GM20431 (cell line): ENCODE measurements at regions not wholly inside any gene's neighbourhood (a gene's known extent, or its start where the extent isn't known, plus 50 kb on each side); places are given as distances from the start of the nearest gene placed in this dataset.
"Not testable (repeated sequence)": the region's sequence is repeated elsewhere in the genome, so short reads cannot be mapped to it uniquely, and the experiment has no call there.

Source experiments
- in situ Hi-C: fragments of 300-500 bp; cut with MseI, MboI; formaldehyde crosslinking; loops from one replicate; pipeline ENCODE4 v1.15.0; 2020; ENCODE audit warnings: low sequenced_read_pairs; ENCODE audit not compliant: unreplicated experiment

GRCh38 chr18:51563396-51563795, 365.9 kb upstream of the MEX3C start:
- in situ Hi-C loops: no loop called here

- in situ Hi-C loops: no loop called here
Measured at GRCh38 chr18:51568151-51568550, 370.7 kb upstream of the MEX3C start.

GRCh38 chr18:51569153-51569552, 371.7 kb upstream of the MEX3C start:
- in situ Hi-C loops: no loop called here

DNA sequence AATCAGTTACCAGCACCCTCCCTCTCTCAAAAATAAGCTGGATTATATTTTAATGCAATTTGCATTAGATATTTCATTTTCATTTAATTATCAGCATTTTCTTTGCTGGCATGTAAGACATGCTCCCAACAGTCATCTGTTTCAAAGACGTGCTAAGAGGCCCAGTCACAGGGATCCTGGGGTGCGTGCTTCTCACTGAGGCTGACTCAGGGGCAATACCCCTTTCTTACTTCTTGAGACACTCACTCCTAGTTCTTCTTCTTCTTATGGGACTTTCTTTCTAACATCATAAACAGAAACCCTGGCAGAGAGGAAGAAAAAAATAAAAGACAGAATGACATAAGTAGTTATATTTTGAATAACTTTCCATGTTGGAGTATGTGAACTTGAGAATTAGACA, 372.1 kb upstream of the MEX3C start:
- in situ Hi-C loops: no loop called here

- in situ Hi-C loops: not testable (repeated sequence)
Measured at GRCh38 chr18:51570071-51570470, 372.6 kb upstream of the MEX3C start.

DNA sequence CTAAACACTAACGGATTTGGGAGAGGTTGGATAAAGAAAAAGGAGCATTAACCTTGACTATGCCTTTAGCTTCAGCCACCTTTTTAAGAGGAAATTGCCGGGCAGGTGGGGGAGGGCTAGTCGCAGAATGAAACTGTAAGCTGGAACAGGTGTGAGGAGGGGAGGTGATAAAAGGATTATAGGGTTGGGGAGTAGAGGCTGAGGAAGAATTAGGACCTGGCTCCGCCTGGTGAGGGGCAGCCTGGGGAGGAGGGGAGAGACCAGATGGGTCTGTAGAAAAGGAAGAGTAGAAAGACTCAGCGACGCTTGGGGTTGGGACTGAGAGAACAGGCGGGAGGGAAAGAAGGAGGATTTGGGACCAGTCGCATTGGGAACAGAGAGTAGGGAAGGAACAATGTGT, 376.4 kb upstream of the MEX3C start:
- in situ Hi-C loops: not testable (repeated sequence)

GRCh38 chr18:51575171-51575570, 377.7 kb upstream of the MEX3C start:
- in situ Hi-C loops: no loop called here

- in situ Hi-C loops: no loop called here
Measured at GRCh38 chr18:51578406-51578980, 381.0 kb upstream of the MEX3C start.

DNA sequence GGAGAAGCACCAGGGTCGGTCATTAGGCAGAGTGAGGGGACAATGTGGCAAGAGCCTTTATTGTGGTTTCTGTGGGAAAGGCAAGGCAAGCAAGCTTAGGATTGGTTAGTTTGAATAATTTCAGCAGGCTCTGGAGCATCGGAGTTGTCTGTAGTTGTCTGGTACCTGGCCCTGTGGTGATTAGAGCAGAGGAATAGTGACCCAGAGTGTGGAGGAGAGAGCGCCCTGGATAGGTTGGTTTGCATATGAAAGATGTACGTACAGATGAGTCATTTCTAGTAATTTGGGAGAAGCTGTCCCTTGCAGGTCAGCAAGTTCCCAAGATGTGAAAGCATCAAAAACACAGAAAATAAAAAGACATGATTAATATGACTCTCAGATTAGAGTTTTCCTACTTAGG, 383.1 kb upstream of the MEX3C start:
- in situ Hi-C loops: no loop called here

DNA sequence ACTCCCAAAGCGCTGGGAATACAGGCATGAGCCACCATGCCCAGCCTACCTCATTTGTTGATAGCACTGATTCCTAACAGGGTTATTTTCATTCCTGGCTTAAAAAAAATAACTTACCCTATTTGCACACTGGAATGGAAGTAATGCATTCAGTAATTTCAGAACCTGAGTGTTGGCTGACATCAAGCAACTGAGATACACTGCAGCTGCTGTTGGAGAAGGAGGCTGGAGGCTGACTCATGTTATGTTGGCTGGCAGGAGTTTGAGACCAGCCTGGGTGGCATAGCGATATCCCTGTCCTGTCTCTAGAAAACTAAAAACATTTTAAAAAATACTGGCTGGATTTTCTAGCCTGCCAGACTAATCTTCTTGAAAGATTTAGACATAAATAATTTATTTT, 385.1 kb upstream of the MEX3C start:
- in situ Hi-C loops: no loop called here

DNA sequence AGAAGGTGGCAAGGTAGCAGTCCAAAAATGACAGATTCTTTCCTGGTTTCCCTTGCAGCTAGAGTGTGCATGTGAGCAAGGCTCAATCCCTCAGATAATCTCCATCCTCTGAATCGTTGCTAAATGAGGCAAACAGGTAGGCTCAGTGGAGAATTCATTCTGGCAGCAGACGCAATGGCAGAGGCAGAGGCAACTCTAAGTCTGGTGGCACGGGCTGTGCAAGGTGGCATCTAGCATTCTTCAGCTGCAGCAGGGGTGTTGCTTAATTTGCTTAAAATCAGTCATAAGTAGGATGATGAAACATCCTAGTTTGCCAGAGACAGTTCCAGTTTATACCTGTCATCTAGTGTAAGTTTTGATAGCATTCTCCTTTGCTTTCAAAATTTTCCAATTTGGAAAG, 391.1 kb upstream of the MEX3C start:
- in situ Hi-C loops: no loop called here

DNA sequence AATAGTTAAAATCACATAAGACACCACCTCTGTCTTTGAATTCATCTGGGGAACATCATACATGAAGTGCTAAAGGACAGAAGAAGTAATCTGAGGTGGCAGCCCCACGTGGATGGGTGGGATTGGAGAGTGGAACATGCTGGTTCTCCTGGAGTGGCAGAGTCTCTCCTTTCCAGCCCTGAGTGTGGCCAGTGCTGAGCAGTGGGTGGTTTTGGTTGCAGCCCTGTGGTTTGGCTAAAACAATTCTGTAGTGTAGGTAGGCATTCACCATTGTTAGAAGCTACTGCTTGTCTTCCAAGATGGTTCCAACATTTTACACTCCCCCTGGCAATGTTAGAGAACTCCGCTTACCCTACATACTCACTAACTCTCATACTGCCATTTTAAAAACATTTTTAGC, 396.4 kb upstream of the MEX3C start:
- in situ Hi-C loops: no loop called here

- in situ Hi-C loops: no loop called here
Measured at GRCh38 chr18:51603111-51603510, 405.6 kb upstream of the MEX3C start.

- in situ Hi-C loops: no loop called here
Measured at GRCh38 chr18:51603551-51603950, 406.1 kb upstream of the MEX3C start.

DNA sequence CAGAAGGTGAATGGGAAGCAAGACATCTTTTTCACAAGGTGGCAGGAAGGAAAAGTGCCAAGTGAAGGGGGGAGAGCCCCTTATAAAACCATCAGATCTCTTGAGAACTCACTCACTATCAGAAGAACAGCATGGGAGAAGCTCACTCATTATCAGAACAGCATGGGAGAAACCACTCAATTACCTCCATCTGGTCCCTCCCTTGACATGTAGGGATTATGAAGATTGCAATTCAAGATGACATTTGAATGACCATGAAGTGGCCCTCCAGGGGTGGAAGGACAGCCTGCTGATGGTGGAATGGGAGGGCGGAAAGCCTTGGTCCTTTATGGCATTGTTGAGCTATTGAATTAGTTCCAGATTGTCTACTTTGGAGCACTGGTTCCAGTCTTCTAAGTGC, 413.0 kb upstream of the MEX3C start:
- in situ Hi-C loops: no loop called here

DNA sequence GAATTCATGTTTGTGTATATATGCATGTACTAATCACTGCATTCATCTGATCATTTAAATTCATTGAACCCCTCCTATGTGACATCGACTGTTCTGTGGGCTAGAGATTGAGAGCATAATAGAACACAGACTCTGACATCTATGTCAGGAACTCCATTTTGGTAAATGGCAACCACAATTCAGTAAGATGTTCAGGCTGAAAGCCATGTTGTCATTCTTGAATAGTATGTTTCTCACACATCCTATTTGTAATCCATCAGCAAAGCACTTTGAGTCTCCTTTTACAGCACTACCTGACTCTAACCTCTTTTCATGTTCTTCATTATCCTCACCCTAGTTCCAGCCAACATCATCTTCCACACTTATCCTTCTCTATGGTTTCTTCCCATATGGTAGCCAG, 413.8 kb upstream of the MEX3C start:
- in situ Hi-C loops: no loop called here

DNA sequence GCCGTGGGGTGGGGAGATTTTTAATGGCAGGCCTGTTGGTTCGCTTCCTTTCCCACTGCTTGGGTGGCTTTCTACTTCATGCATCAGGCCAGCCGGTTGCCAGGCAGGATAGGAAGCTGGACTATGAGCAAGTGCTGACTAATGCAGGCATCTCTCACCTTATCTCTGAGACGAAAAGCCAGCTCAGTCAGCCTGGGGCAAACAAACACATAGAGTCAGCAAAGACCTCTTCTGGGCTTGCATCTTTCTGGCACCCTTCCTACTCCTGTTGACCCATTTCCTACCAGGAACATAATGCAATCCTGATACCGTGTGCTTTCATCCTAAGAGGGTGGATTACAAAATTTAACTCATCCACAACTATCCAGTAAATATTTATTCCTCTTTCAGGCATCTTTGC, 416.6 kb upstream of the MEX3C start:
- in situ Hi-C loops: no loop called here

GRCh38 chr18:51614967-51615571, 417.6 kb upstream of the MEX3C start:
- in situ Hi-C loops: no loop called here

GRCh38 chr18:51617167-51617566, 419.7 kb upstream of the MEX3C start:
- in situ Hi-C loops: no loop called here

GRCh38 chr18:51617572-51618260, 420.2 kb upstream of the MEX3C start:
- in situ Hi-C loops: no loop called here

- in situ Hi-C loops: no loop called here
Measured at GRCh38 chr18:51619283-51619682, 421.8 kb upstream of the MEX3C start.
